Panc1 (cell line): ENCODE measurements at regions not wholly inside any gene's neighbourhood (a gene's known extent, or its start where the extent isn't known, plus 50 kb on each side); places are given as distances from the start of the nearest gene placed in this dataset.

Experiments
- ATAC-seq: fragments of 200-7000 bp; cut with Tn5 transposase; 2 replicates; pipeline ENCODE4 v1.9.1; 2020; ENCODE audit warnings: mild to moderate bottlenecking, moderate library complexity
- BruUV-seq: library from RNA; stranded (reverse); fragments of 400-500 nt; replicated peaks from 2 replicates; lab custom pipeline; 2021; lab: Mats Ljungman, UMichigan
- CTCF ChIA-PET: fragments of 300-600 bp; sonication (Branson Sonifier 250); formaldehyde crosslinking; loops from one replicate; lab custom pipeline; 2022; ENCODE audit warnings: antibody characterized with exemption; lab: Charles Lee
- POLR2A ChIA-PET: fragments of 300-600 bp; sonication (Branson Sonifier 250); formaldehyde crosslinking; loops from one replicate; lab custom pipeline; 2022; ENCODE audit warnings: antibody characterized with exemption; lab: Charles Lee
- DNase-seq: peaks from one replicate; pipeline ENCODE4 v3.0.0-alpha.2; 2010; ENCODE audit warnings: low read depth, low spot score
- H3K27ac ChIP-seq: 2 replicates; pipeline ENCODE4 v1.5.1; 2011; ENCODE audit warnings: mild to moderate bottlenecking, low read length, inconsistent platforms
- H3K27me3 ChIP-seq: fragments of 200-500 bp; sonication (Bioruptor generic); 2 replicates; pipeline ENCODE4 v1.6.0; 2014; ENCODE audit warnings: low read length, inconsistent platforms; ENCODE audit not compliant: control insufficient read depth, insufficient read depth
- H3K36me3 ChIP-seq: fragments of 200-500 bp; sonication (Bioruptor generic); 2 replicates; pipeline ENCODE4 v1.5.1; 2014; ENCODE audit warnings: inconsistent platforms, mild to moderate bottlenecking, low read length, moderate library complexity; ENCODE audit not compliant: control insufficient read depth, insufficient read depth
- H3K4me1 ChIP-seq: 2 replicates; pipeline ENCODE4 v1.5.1; 2011; ENCODE audit warnings: inconsistent platforms, mild to moderate bottlenecking, low read length, moderate library complexity; ENCODE audit not compliant: control insufficient read depth, insufficient read depth
- H3K4me3 ChIP-seq, 2 experiments: 2 replicates each; pipeline ENCODE4 v1.5.1; 2011 to 2012; ENCODE audit warnings: low read depth in 2 of 2, low read length in 2 of 2, mild to moderate bottlenecking in 2 of 2, inconsistent platforms in 1 of 2, moderate library complexity in 1 of 2
- H3K9me3 ChIP-seq: fragments of 200-500 bp; sonication (Bioruptor generic); 2 replicates; pipeline ENCODE4 v1.5.1; 2014; ENCODE audit warnings: low read depth, mild to moderate bottlenecking, inconsistent platforms, low read length, moderate library complexity; ENCODE audit not compliant: control insufficient read depth, insufficient read depth
- CTCF ChIP-seq: fragments of 450-650 bp; IDR thresholded peaks from 2 replicates; pipeline ENCODE4 v1.5.1; 2017; ENCODE audit warnings: mild to moderate bottlenecking
- POLR2AphosphoS5 ChIP-seq: IDR thresholded peaks from 2 replicates; pipeline ENCODE4 v1.6.1; 2012; ENCODE audit warnings: mild to moderate bottlenecking, low read depth, low read length, moderate library complexity
- REST ChIP-seq, 2 experiments: IDR thresholded peaks; 2 replicates each; pipeline ENCODE4 v1.6.1; 2011 to 2012; ENCODE audit warnings: low read depth in 2 of 2, control low read depth in 1 of 2, low read length in 1 of 2, mild to moderate bottlenecking in 1 of 2, moderate library complexity in 1 of 2; ENCODE audit not compliant: insufficient read depth in 1 of 2
- SIN3A ChIP-seq: IDR thresholded peaks from 2 replicates; pipeline ENCODE4 v1.6.1; 2012; ENCODE audit warnings: low read depth, mild to moderate bottlenecking, low read length, moderate library complexity, borderline replicate concordance; ENCODE audit not compliant: insufficient read depth
- TCF7L2 ChIP-seq: IDR thresholded peaks from 2 replicates; pipeline ENCODE4 v1.6.1; 2011; ENCODE audit warnings: mild to moderate bottlenecking, low read depth, low read length, inconsistent platforms
- in situ Hi-C: cut with HindIII; loops from 2 replicates; pipeline ENCODE4 v1.10.0; 2016; ENCODE audit warnings: low sequenced_read_pairs, low pct_unique_long_range_greater_than_20kb
- intact Hi-C: fragments of 100-400 bp; cut with micrococcal nuclease; formaldehyde crosslinking; loops from one replicate; pipeline ENCODE4 v1.10.0; 2022; ENCODE audit not compliant: unreplicated experiment

GRCh38 chr1:90476411-90476810, 240.7 kb downstream of the BARHL2 start:
- H3K9me3 ChIP-seq = no peaks in the 10 kb centered on the region
- no peak overlapping the region for H3K27ac ChIP-seq
- DNase-seq (no peak), ATAC-seq (no peak)
- H3K4me1 ChIP-seq = no peaks in the 10 kb centered on the region
- no peaks in the 10 kb centered on the region; the same call in 1 of the 2 replicates for H3K27me3 ChIP-seq
- ChIA-PET CTCF (interaction anchor here (0.6 to 0.7 kb wide), 2 partner anchors 140 to 217 kb away, joined by 3 to 4 read pairs; no protein-coding TSS in a partner anchor), POLR2A (no interaction called here)
- intact Hi-C loops = no loop called here
- no TSS peak for BruUV-seq
- TF ChIP-seq TCF7L2 (no peak), SIN3A (no peak), CTCF (no peak), REST (IDR thresholded peaks at IDR 0.05; ENCODE audit: insufficient read depth in 1 of 2, low read depth in 2 of 2, low read length in 1 of 2) (no peak), POLR2AphosphoS5 (no peak)
- in situ Hi-C loops = no loop called here
- H3K36me3 ChIP-seq = no peaks in the 10 kb centered on the region
- H3K4me3 ChIP-seq = no peak overlapping the region

DNA sequence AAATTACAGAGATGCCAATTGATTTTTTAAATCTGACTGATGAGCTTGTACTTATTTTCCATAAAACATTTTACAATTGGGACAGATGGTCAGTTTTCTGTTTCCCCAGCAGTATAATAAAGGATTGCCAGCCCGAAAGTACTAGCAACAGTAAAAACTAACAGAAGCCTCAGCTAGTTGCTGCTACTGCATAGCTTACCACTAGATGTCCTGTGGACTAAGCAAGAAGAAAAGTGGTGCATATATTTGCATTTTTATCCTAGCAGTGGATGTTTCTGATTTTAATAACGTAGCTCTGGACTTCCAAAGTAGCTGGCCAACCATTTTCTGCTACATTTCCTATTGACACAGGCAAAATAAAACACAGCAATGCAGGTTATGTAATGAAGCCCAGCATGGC, 241.5 kb downstream of the BARHL2 start:
- no TSS peak for BruUV-seq
- DNase-seq = peak; percentile 12
- Histone ChIP-seq H3K4me3 (no peak overlapping the region), H3K36me3 (no peaks in the 10 kb centered on the region), H3K4me1 (no peaks in the 10 kb centered on the region), H3K27ac (no peak overlapping the region), H3K9me3 (no peaks in the 10 kb centered on the region), H3K27me3 (no peaks in the 10 kb centered on the region; the same call in 1 of the 2 replicates)
- in situ Hi-C loops = no loop called here
- TF ChIP-seq SIN3A = no peak
- TF ChIP-seq CTCF = peak; percentile 49; the same call in 1 of the 2 replicates
- no peak for ATAC-seq
- ChIA-PET CTCF (interaction anchor here (0.7 kb wide), 2 partner anchors 58 to 277 kb away, joined by 3 to 4 read pairs; no protein-coding TSS in a partner anchor), POLR2A (no interaction called here)
- intact Hi-C loops = no loop called here
